ENCODE measurements at regions not wholly inside any gene's neighbourhood (a gene's known extent, or its start where the extent isn't known, plus 50 kb on each side); places are given as distances from the start of the nearest gene placed in this dataset.

- TF ChIP-seq EZH2phosphoT487 (IDR thresholded peaks at IDR 0.05; ENCODE audit: insufficient read depth, low read depth) (no peak), EZH2 (IDR thresholded peaks at IDR 0.05; ENCODE audit: insufficient read depth, poor library complexity, severe bottlenecking) (no peak)
These were observed 174.3 kb upstream of the TOPAZ1 start for GRCh38 chr3:44067431-44067830.

Data from GM23248 (cell line).